Ishikawa (cell line): ENCODE measurements at regions not wholly inside any gene's neighbourhood (a gene's known extent, or its start where the extent isn't known, plus 50 kb on each side); places are given as distances from the start of the nearest gene placed in this dataset.

Experiments used
- CEBPB ChIP-seq: IDR thresholded peaks from 2 replicates; pipeline ENCODE4 v1.6.1; 2012
- CREB1 ChIP-seq: IDR thresholded peaks from 2 replicates; pipeline ENCODE4 v1.6.1; 2012; ENCODE audit warnings: low read depth
- EGR1 ChIP-seq: IDR thresholded peaks from 2 replicates; pipeline ENCODE4 v1.6.1; 2012
- EP300 ChIP-seq: IDR thresholded peaks from 2 replicates; pipeline ENCODE4 v1.6.1; 2012; ENCODE audit warnings: borderline replicate concordance
- FOXM1 ChIP-seq: IDR thresholded peaks from 2 replicates; pipeline ENCODE4 v1.6.1; 2012; ENCODE audit warnings: low read depth, borderline replicate concordance
- MAX ChIP-seq: IDR thresholded peaks from 2 replicates; pipeline ENCODE4 v1.6.1; 2012
- NFIC ChIP-seq: IDR thresholded peaks from 2 replicates; pipeline ENCODE4 v1.6.1; 2012
- RAD21 ChIP-seq: IDR thresholded peaks from 2 replicates; pipeline ENCODE4 v1.6.1; 2012; ENCODE audit warnings: low read depth
- TAF1 ChIP-seq: IDR thresholded peaks from 2 replicates; pipeline ENCODE4 v1.6.1; 2012; ENCODE audit warnings: low read depth, mild to moderate bottlenecking
- TCF12 ChIP-seq: IDR thresholded peaks from 2 replicates; pipeline ENCODE4 v1.6.1; 2012; ENCODE audit warnings: low read depth
- TEAD4 ChIP-seq: IDR thresholded peaks from 2 replicates; pipeline ENCODE4 v1.6.1; 2012
- YY1 ChIP-seq: IDR thresholded peaks from 2 replicates; pipeline ENCODE4 v1.6.1; 2012; ENCODE audit warnings: low read depth
- ZBTB7A ChIP-seq: IDR thresholded peaks from 2 replicates; pipeline ENCODE4 v1.6.1; 2012; ENCODE audit warnings: low read depth
- TF ChIP-seq, protein P1 (sequence below): IDR thresholded peaks from 2 replicates; pipeline ENCODE4 v1.6.1; 2012
- TF ChIP-seq, protein P2 (sequence below): IDR thresholded peaks from 2 replicates; pipeline ENCODE4 v1.6.1; 2012; ENCODE audit warnings: low read depth, mild to moderate bottlenecking

DNA sequence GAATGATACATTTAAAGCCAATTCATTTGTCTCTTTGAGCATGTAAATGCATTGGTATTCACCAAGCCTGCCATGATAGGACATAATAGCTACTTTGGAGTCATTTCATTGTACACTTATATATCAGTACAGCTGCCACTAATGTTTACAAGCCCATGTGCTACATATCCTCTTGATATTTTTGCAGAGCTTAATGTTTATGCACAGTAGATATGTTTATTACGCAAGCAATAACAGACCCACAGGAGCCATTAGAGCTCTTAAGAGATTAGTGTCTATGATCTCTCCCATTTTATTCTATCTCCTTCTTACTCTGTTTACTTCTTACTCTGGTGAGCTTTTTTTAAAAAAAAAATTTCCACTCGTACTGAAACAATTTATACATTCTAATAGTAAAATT lies 1132.1 kb upstream of the ZEB2 start:
- TF ChIP-seq FOXM1 (no peak), ZBTB7A (no peak), TEAD4 (no peak), EP300 (no peak), MAX (no peak), NFIC (no peak), CEBPB (no peak), YY1 (no peak), EGR1 (no peak), TAF1 (no peak), CREB1 (no peak), TCF12 (no peak), RAD21 (no peak)
- TF ChIP-seq, protein P1, sequence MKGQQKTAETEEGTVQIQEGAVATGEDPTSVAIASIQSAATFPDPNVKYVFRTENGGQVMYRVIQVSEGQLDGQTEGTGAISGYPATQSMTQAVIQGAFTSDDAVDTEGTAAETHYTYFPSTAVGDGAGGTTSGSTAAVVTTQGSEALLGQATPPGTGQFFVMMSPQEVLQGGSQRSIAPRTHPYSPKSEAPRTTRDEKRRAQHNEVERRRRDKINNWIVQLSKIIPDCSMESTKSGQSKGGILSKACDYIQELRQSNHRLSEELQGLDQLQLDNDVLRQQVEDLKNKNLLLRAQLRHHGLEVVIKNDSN, result no peak
- TF ChIP-seq, protein P2, sequence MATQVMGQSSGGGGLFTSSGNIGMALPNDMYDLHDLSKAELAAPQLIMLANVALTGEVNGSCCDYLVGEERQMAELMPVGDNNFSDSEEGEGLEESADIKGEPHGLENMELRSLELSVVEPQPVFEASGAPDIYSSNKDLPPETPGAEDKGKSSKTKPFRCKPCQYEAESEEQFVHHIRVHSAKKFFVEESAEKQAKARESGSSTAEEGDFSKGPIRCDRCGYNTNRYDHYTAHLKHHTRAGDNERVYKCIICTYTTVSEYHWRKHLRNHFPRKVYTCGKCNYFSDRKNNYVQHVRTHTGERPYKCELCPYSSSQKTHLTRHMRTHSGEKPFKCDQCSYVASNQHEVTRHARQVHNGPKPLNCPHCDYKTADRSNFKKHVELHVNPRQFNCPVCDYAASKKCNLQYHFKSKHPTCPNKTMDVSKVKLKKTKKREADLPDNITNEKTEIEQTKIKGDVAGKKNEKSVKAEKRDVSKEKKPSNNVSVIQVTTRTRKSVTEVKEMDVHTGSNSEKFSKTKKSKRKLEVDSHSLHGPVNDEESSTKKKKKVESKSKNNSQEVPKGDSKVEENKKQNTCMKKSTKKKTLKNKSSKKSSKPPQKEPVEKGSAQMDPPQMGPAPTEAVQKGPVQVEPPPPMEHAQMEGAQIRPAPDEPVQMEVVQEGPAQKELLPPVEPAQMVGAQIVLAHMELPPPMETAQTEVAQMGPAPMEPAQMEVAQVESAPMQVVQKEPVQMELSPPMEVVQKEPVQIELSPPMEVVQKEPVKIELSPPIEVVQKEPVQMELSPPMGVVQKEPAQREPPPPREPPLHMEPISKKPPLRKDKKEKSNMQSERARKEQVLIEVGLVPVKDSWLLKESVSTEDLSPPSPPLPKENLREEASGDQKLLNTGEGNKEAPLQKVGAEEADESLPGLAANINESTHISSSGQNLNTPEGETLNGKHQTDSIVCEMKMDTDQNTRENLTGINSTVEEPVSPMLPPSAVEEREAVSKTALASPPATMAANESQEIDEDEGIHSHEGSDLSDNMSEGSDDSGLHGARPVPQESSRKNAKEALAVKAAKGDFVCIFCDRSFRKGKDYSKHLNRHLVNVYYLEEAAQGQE, result no peak

GRCh38 chr2:145650226-145650625 lies 1130.3 kb upstream of the ZEB2 start:
- TF ChIP-seq ZBTB7A (no peak), TAF1 (no peak), EP300 (no peak), TEAD4 (no peak), RAD21 (no peak), CEBPB (no peak), TCF12 (no peak), CREB1 (no peak), FOXM1 (no peak), NFIC (no peak)
- TF ChIP-seq, protein P1, result no peak

DNA sequence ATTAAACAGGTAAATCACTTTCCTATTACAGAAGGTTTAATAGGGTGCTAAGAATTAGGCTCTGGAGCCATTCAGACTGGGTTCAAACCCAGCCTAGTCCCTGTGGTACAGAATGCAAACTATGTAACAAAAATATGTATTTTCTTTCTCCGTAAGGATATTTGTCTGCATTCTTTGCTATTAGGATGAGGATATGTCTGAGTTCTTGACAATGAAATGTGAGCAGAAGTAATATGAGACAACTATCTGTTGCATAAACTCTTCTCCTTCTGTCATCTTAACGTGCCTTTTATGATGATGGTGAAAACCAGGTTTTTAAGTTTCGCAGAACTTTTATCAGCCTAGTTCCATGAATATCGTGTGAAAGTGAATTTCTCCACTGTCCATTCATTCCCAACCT lies 1129.1 kb upstream of the ZEB2 start:
- no peak for TF ChIP-seq TAF1
- no peak for TF ChIP-seq FOXM1
- no peak for TF ChIP-seq EGR1
- TF ChIP-seq, protein P2, result no peak
- TF ChIP-seq TCF12, result no peak
- no peak for TF ChIP-seq EP300
- no peak for TF ChIP-seq TEAD4
- no peak for TF ChIP-seq MAX
- TF ChIP-seq CREB1, result no peak
- TF ChIP-seq NFIC, result no peak
- no peak for TF ChIP-seq ZBTB7A
- no peak for TF ChIP-seq YY1
- TF ChIP-seq, protein P1, result no peak
- TF ChIP-seq CEBPB, result no peak
- no peak for TF ChIP-seq RAD21

DNA sequence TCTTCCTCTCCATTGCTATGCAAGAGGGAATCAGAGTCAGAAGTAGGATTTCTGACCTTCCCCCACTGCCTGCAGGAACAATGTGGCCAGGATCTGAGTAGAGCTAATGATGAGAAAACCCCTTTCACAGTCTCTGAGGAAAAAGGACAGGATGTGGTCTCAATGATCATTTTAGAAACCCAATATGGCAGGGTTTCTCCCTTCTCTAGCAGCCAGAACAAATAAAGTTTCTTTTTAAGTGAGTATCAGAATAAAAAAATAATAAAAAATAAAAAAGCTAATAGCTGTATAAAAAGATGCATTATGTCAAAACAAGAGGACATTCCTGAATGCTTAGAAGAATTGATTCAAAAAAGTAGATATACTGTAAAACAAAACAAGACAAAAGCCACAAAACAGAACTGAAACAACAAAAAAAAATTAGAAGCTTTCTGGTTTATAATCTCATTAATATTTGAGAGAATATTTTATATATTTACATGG lies 1124.9 kb upstream of the ZEB2 start:
- TF ChIP-seq YY1, result no peak
- no peak for TF ChIP-seq MAX
- TF ChIP-seq NFIC, result no peak
- TF ChIP-seq RAD21, result no peak
- TF ChIP-seq EP300, result no peak
- no peak for TF ChIP-seq EGR1
- no peak for TF ChIP-seq CREB1
- TF ChIP-seq, protein P1, result no peak
- no peak for TF ChIP-seq FOXM1
- TF ChIP-seq TCF12, result no peak
- TF ChIP-seq TEAD4, result no peak
- no peak for TF ChIP-seq ZBTB7A
- TF ChIP-seq CEBPB, result no peak
- TF ChIP-seq TAF1, result no peak
- TF ChIP-seq, protein P2, result no peak
